ENCODE measurements at regions not wholly inside any gene's neighbourhood (a gene's known extent, or its start where the extent isn't known, plus 50 kb on each side); places are given as distances from the start of the nearest gene placed in this dataset.

GRCh38 chr15:100760357-100760903 is 119.2 kb upstream of the ALDH1A3 start:
- TF ChIP-seq, protein P1, sequence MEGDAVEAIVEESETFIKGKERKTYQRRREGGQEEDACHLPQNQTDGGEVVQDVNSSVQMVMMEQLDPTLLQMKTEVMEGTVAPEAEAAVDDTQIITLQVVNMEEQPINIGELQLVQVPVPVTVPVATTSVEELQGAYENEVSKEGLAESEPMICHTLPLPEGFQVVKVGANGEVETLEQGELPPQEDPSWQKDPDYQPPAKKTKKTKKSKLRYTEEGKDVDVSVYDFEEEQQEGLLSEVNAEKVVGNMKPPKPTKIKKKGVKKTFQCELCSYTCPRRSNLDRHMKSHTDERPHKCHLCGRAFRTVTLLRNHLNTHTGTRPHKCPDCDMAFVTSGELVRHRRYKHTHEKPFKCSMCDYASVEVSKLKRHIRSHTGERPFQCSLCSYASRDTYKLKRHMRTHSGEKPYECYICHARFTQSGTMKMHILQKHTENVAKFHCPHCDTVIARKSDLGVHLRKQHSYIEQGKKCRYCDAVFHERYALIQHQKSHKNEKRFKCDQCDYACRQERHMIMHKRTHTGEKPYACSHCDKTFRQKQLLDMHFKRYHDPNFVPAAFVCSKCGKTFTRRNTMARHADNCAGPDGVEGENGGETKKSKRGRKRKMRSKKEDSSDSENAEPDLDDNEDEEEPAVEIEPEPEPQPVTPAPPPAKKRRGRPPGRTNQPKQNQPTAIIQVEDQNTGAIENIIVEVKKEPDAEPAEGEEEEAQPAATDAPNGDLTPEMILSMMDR (conservative IDR thresholded peaks at IDR 0.05; ENCODE audit: low read depth, low read length), result no peak
- H3K4me3 ChIP-seq (ENCODE audit: low read length), result no peak overlapping the region
- no peak for DNase-seq (ENCODE audit: low read depth)

- DNase-seq (ENCODE audit: low read depth), result no peak
- TF ChIP-seq, protein P1 (conservative IDR thresholded peaks at IDR 0.05; ENCODE audit: low read depth, low read length), result no peak
- H3K4me3 ChIP-seq (ENCODE audit: low read length), result no peak overlapping the region
These were observed 118.2 kb upstream of the ALDH1A3 start for GRCh38 chr15:100761290-100761935.

DNA sequence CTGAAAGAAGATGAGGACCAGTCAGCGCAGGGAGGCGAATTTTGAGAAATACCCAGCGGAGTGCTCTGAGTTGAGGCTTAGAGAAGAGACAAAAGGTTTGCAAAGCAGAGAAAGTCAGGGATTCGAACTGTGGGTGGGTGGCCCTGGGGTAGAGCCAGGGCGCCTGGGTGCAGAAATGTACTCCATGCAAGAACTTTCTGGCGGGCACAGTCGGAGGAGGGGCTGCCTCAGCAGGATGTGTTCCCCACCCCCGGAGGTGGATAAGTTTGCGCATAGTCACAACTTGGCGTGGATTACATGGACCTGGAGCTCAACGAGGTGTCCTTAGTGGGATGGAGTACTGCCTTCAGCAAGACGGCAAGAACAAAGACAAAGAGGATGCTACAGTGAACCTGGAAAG is 117.3 kb upstream of the ALDH1A3 start:
- no peak overlapping the region for H3K4me3 ChIP-seq (ENCODE audit: low read length)
- DNase-seq (ENCODE audit: low read depth), result no peak
- TF ChIP-seq, protein P1 (conservative IDR thresholded peaks at IDR 0.05; ENCODE audit: low read depth, low read length), result no peak

- TF ChIP-seq, protein P1 (conservative IDR thresholded peaks at IDR 0.05; ENCODE audit: low read depth, low read length), result no peak
- no peak for DNase-seq (ENCODE audit: low read depth)
- no peak overlapping the region for H3K4me3 ChIP-seq (ENCODE audit: low read length)
These were observed 116.5 kb upstream of the ALDH1A3 start for GRCh38 chr15:100762913-100763834.

DNA sequence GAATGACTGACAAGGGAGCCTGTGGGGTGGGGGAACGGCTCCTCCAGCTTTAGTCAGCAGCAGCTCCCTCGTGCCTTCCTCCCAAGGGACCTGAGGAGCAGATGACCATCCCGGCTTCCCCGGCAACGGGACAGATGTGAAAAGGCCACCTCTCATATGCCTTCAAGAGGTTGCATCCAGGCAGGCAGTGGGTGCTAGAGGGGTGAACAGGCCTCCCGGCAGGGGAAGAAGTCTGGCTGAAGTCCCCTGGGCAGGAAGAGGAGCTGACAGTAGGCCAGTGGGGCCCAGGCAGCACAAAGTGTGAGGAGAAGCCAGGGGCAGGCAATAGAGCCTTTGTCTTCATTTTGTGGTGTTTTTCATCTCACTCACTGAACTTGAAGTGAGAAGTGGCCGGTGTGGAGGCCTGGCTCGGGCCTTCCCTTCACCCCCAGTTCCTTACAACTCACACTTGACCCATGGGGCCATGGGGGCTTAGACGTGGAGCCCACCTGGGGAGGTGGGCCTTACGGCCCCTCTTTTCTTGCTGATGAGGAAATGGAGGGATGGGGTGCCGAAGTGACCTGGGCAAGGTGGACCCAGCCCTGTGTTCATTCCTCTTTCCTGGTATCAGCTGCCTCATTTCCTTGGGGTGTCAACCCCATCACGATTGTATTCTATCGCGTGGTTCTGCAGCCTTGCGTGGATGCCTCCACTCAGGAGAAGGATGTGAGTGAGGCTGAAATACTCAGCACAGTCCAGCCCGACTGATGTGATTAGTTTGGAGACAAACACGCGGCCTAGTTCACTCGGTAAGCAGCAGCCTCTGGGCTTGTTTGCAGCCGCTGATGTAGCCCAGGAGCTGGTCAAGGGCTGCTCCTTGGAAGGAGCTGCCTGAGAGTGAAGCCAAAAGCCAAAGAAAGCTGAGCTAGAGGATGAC is 115.5 kb upstream of the ALDH1A3 start:
- H3K4me3 ChIP-seq (ENCODE audit: low read length), result no peak overlapping the region
- TF ChIP-seq, protein P1 (conservative IDR thresholded peaks at IDR 0.05; ENCODE audit: low read depth, low read length), result no peak
- DNase-seq (ENCODE audit: low read depth), result no peak

DNA sequence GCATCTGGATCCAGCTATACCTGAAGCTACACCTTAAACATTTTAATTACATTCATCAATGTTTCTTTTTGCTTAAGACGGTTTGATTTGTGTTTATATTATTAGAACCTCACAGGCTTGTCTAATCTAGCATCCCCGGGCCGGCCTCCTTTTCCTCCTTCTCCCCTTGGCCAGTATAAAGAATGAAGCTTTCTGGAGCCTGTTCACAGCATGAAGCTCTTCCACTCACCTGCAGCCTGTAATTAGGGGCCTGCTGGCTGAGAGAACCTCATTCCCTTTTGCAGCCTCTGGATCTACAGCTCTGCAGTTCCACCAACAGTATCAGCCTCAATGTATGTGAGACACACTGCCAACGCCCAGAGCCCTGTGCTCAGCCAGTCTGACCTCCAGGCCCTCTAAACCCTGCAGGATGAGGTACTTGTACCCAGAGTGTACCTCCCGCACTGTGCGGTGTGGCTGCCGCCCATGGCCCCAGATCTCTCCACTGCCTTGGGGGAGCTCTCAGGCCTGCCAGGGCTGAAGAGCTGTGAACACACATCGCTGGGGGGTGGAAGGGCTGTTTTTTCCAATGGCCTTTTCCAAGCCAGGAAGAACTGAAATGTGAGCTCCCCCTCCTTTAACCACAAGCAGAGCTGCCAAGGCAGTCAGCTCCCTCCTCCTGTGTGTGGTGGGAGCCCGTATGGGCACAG is 114.7 kb upstream of the ALDH1A3 start:
- DNase-seq (ENCODE audit: low read depth), result peak; percentile 54
- TF ChIP-seq, protein P1 (conservative IDR thresholded peaks at IDR 0.05; ENCODE audit: low read depth, low read length), result no peak
- no peak overlapping the region for H3K4me3 ChIP-seq (ENCODE audit: low read length)
